ENCODE measurements at regions not wholly inside any gene's neighbourhood (a gene's known extent, or its start where the extent isn't known, plus 50 kb on each side); places are given as distances from the start of the nearest gene placed in this dataset.

GRCh38 chr13:109307027-109307426 is 479.4 kb downstream of the IRS2 start:
- CTCF ChIA-PET = no interaction called here
- POLR2A ChIA-PET = no interaction called here

GRCh38 chr13:109301726-109302125 is 484.7 kb downstream of the IRS2 start:
- POLR2A ChIA-PET = no interaction called here
- CTCF ChIA-PET = no interaction called here

GRCh38 chr13:109301276-109301675 is 485.1 kb downstream of the IRS2 start:
- CTCF ChIA-PET = no interaction called here
- POLR2A ChIA-PET = no interaction called here

- ChIA-PET CTCF (no interaction called here), POLR2A (no interaction called here)
These were observed 488.8 kb downstream of the IRS2 start for GRCh38 chr13:109297628-109298027.

- ChIA-PET CTCF (no interaction called here), POLR2A (no interaction called here)
These were observed 493.2 kb downstream of the IRS2 start for GRCh38 chr13:109293166-109293565.

- ChIA-PET POLR2A (no interaction called here), CTCF (no interaction called here)
These were observed 498.2 kb downstream of the IRS2 start for GRCh38 chr13:109288151-109288709.

- ChIA-PET POLR2A (no interaction called here), CTCF (no interaction called here)
These were observed 498.8 kb downstream of the IRS2 start for GRCh38 chr13:109287553-109287952.

GRCh38 chr13:109285586-109285985 is 500.8 kb downstream of the IRS2 start:
- ChIA-PET CTCF (no interaction called here), POLR2A (no interaction called here)

GRCh38 chr13:109281903-109282635 is 504.3 kb downstream of the IRS2 start:
- POLR2A ChIA-PET = no interaction called here
- CTCF ChIA-PET = no interaction called here

- CTCF ChIA-PET = no interaction called here
- POLR2A ChIA-PET = no interaction called here
These were observed 505.1 kb downstream of the IRS2 start for GRCh38 chr13:109281017-109281902.

- POLR2A ChIA-PET = no interaction called here
These were observed 510.1 kb downstream of the IRS2 start for GRCh38 chr13:109276261-109276660.

GRCh38 chr13:109275852-109276251 is 510.5 kb downstream of the IRS2 start:
- POLR2A ChIA-PET = no interaction called here
- CTCF ChIA-PET = no interaction called here

More at GRCh38 chr13:109276261-109276660, 510.1 kb downstream of the IRS2 start:
- CTCF ChIA-PET = no interaction called here

- POLR2A ChIA-PET = no interaction called here
These were observed 511.1 kb downstream of the IRS2 start for GRCh38 chr13:109275139-109275745.

GRCh38 chr13:109274188-109274821 is 512.1 kb downstream of the IRS2 start:
- CTCF ChIA-PET = no interaction called here
- POLR2A ChIA-PET = no interaction called here

More at GRCh38 chr13:109275139-109275745, 511.1 kb downstream of the IRS2 start:
- CTCF ChIA-PET = no interaction called here

- POLR2A ChIA-PET = no interaction called here
- CTCF ChIA-PET = no interaction called here
These were observed 513.0 kb downstream of the IRS2 start for GRCh38 chr13:109273326-109273751.

- CTCF ChIA-PET = no interaction called here
- POLR2A ChIA-PET = no interaction called here
These were observed 513.6 kb downstream of the IRS2 start for GRCh38 chr13:109272595-109273325.

GRCh38 chr13:109271555-109272541 is 514.5 kb downstream of the IRS2 start:
- ChIA-PET CTCF (no interaction called here), POLR2A (no interaction called here)

GRCh38 chr13:109271061-109271460 is 515.3 kb downstream of the IRS2 start:
- ChIA-PET POLR2A (no interaction called here), CTCF (no interaction called here)

All from activated CD8-positive, alpha-beta memory T cell treated with anti-CD3 and anti-CD28 coated beads for 36 hours (primary cell).